GM21717 (cell line): ENCODE measurements at regions not wholly inside any gene's neighbourhood (a gene's known extent, or its start where the extent isn't known, plus 50 kb on each side); places are given as distances from the start of the nearest gene placed in this dataset.

Source experiments
- ATAC-seq: cut with Tn5 transposase; IDR thresholded peaks from one replicate; pipeline ENCODE4 v1.9.1; 2021; ENCODE audit warnings: mild to moderate bottlenecking, moderate library complexity; ENCODE audit not compliant: unreplicated experiment

DNA sequence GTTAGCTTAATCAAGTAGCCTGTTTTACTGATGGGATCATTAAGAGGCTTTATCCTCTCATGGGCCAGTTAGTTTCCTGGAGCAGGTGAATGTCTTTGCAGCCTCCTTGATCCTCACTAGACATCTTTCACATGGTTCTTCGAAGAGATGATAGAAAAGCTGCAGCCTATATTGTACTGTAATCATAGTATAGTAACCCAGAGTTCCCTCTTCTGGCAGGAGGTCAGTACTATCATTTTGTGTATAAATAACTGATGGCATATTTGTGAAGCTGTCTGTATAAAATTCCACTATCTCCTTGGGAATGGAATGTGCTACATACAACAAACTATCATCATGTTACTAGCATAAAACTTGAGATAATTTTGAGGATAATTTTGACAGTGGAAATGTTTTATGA lies 123.8 kb upstream of the PRPS1L1 start:
- ATAC-seq: no peak

DNA sequence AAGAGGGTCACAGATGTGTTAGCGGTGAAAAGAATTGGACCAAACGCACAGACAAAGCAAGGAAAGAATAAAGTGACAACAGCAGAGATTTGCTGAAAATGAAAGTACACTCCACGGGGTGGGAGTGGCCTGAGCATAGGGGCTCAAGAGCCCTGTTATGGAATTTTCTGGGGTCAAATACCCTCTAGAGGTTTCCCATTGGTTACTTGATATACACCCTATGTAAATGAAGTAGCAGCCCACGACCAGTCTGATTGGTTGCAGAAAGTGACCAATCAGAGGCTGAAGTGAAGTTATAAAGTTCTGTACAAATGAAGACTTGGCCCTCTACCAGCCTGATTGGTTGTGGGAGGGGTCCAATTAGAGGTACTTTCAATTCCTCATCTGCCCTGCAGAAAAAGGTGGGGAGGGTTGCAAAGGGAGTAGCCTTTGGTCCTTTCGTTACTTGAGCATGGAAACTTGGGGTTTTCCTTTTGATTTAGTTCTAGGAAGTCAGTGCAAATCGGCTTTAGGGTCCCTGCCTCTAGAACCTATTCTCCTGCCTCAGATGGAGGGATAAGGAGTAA lies 125.6 kb upstream of the PRPS1L1 start:
- ATAC-seq: no peak

DNA sequence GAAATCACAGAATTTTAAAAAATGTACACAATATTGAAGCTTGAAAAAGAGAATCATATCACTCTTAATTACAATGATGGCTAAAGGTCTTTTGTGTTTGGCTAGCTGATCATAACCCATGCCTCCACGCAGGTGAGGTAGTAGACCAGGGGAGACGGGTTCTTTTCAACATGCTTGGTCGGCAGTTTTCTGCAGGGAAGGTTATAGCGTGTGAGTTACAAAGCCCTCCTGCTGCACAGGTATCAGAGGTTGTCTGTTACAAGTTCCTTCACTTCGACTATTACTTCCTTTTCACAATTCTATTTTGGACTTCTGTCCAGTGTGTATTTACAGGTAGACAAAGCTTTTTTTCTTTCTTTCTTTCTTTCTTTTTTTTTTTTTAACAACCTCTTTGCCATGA lies 127.1 kb upstream of the PRPS1L1 start:
- ATAC-seq: no peak

DNA sequence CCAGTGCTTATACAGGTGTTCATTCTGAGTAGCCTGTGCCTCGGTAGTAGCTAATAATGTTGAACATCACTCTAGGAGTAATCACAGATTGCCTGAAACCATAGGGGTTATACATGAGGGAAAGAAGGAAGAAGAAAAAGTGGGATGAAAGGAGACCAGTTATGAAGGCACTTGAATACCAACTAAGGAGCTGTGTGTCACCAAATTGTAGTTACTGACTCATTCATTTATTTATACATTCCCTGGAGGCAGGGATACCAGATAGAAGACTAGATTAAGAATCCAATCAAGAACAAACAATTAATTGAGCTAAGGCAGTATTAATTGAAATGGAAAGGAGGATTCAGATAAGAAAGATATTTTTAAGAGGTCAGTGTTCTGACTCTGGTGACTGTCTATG lies 129.6 kb upstream of the PRPS1L1 start:
- no peak for ATAC-seq

DNA sequence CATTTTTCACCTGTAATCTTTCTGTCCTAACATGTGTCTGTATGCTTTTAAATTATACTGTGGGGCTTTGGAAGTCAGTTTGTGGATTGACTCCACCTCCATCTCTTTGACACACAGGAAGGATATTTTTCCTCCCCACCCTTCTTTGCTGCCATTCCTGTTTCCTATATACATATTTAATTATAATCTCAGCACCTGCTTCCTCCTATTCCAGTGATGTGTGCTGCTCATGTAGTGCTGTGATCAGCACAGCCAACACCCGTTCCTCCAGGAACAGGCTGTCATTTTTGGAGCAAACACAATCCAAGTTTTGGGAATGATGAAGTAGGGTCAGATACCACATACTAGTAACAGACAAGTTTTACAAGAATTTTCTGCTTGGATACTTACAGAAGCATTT lies 135.0 kb upstream of the PRPS1L1 start:
- no peak for ATAC-seq

DNA sequence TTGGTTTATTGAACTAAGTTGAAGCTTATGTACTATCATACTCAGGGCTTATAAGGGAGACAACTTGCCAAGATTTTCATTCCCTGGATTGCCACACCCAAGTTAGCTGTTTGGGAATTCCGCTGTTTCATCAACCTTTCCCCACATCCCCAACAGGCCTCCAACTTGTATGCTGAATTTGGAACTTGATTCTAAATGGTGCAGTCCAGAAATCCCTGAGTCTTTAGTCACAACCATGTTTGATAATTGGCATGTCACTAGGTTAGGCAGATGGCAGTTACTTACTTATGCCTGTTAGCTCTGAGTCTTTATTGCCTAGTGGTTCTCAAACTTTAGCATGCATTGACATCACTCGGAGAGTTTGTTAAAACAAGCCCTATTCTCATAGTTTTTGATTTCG lies 135.4 kb upstream of the PRPS1L1 start:
- ATAC-seq: no peak

DNA sequence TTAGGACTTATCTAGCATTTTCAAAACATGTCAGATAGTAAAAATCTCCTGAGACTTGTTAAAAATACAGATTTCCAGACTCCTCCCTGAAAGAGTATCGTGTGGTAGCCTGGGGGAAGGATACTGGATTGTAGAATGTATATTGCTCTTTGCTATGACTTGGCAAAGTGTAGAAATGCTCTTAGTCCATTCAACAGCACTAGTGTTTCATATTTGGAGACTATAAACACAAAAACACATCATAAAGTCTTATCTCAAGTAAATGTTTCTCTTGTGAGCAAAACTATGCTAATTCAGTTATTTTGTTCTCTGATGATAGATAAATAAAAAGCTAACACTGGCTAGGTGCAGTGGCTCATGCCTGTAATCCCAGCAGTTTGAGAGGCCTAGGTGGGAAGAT lies 137.5 kb upstream of the PRPS1L1 start:
- no peak for ATAC-seq

DNA sequence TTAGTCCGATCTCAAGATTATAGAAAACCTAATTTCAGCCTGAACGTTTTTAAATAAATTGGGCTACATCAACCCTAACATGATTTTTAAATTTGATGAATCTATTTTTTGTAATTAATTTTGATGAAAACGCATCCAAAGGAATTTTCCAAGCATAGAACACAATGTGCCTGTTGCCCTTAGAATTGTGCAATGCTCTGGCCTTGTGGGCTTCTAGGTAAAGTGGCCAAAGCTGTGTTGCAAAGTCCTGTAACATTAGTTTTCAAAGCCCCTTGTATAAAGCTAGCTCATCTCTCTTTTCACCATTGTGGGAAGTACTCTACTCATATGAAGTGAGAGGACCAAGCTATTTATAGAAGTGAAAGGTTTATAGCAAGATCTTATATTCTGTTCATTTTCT lies 138.4 kb upstream of the PRPS1L1 start:
- ATAC-seq: no peak

DNA sequence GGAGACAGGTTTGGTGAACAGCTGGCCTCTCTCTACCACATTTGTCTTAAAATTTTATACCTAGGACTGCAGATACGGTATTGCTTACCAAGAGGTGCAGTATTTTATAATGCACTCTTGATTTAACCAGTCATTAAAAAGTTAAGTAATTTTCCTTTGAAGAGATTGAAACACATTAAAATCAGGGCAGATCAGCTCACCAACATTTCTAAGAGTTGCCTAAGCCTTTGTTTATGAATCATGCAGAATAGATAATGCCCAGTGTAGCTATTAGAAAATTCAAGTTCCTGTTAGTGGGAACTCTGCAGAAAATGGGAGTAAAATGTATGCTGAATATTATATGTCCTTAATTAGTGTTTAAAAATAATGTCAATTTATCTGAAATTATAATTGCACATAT lies 140.2 kb upstream of the PRPS1L1 start:
- ATAC-seq: no peak

DNA sequence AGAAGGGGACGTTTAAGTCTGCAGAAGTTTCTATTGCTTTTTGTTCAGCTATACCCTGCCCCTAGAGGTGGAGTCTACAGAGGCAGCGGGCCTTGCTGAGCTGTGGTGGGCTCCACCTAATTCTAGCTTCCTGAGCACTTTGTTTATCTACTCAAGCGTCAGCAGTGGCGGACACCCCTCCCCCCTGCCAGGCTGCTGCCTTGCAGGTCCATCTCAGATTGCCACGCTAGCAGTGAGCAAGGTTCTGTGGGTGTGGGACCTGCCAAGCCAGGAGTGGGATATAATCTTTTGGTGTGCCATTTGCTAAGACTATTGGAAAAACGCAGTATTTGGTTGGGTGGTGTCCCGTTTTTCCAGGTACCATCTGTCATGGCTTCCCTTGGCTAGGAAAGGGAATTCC lies 147.3 kb upstream of the PRPS1L1 start:
- ATAC-seq: no peak

DNA sequence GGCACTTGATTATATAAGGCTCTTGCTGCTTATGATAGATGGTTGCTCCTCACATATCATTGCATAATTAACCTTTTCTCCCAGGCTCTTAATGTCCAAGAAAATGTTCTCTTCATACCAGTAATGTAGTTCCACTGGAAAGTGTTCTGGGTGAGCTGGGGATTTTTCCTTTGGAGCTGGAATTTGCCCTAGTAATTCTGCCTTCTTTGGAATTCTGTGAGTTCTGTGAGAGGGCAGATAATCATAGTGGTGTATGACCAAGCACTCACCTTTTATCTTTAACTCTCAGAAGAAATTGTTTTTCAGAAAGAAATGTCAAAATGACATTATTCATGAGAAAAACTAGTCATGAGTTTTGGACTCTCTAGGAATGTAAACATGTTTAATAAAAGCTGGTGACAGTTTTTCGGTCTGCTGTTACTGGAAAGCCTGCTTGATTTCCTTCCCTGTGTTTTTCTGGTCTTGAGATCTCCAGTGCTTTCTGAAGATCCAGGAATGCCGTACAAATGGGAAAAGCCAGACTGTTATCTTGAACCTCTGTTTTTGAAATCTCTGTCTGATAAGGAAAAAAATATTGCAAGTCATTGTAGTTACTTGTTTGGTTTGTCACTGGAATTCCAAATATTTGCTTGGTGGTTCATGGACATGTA lies 148.3 kb upstream of the PRPS1L1 start:
- ATAC-seq: no peak

DNA sequence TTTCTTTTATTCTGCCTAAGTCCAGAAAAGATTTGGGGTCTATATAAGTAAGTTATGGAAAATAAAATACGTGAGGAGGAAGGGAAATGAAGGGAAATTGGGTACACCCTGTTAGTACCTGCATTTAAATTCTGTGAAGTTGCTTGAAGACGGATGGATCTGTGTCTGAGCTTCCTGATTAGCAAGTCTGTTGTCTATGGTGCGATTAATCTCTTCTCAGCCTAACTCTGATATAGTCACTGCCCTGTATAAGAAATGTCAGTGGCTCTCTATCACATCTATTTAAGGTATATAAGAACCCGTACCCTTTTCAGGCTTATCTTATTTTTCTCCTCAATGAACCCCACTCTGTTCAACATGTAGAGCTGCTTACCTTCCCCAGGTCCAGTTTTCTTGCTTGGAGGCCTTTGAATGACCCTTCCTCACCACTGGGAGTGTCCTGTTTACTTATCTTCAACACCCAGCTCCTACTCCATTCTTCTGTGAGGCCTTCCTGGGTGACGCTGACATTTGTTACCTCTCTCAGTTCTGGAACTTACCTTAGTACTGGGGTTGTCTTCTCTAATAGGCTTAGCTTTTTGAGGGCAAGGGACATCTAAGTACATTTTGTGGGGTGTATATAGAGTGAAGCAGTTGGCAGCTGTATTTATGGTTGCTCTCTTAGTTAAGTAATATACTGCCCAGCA lies 149.6 kb upstream of the PRPS1L1 start:
- ATAC-seq: no peak

DNA sequence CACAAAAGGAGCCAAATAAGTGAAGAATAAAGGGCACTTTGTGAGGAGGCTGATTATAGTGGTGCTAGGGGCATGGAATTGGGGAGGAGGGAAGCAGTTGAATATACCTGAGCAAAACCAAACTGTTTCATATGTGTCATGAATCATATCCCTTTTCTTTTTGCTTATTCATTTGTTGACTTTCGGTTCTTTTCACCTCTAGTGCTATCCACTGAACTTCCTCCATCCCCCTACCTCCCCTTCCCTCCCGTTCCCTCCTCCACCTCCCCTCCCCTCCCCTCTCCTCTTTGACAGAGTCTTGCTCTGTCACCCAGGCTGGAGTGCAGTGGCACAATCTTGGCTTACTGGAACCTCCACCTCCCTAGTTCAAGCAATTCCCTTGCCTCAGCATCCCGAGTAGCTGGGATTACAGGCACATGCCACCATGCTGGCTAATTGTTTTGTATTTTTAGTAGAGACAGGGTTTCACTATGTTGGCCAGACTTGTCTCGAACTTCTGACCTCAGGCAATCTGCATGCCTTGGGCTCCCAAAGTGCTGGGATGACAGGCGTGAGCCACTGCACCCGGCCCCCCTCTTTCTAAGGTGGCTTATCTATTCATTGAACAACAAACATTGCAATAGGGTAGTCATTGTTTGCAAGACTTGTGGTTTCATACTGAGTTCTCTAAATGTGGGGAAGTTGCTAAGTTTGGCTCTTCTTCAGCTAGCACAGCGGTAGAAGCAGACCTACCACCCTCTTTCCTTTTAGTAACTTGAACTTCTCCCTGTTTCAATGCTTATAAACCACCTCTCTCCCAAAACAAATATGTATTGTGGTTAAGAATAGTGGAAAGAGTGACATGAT lies 150.4 kb upstream of the PRPS1L1 start:
- ATAC-seq: peak; percentile 91

DNA sequence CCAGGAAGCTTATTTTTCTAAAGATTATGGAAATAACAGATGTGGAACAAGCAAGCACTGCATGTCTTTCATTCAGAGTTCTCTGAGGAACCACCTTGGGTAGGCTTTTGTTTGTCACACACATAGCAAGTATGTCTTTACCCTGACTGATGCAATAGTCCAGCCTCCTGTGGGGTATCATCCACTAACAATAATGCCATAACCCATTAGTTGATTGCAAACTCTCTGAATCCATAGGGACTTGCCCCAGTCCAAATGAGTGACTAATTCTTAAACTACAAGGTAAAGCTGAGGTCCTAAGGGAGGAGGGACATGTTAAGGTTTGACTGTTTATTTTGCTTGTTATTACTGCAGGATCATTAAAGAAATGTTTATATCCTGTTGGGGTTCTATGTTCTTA lies 151.4 kb upstream of the PRPS1L1 start:
- no peak for ATAC-seq

DNA sequence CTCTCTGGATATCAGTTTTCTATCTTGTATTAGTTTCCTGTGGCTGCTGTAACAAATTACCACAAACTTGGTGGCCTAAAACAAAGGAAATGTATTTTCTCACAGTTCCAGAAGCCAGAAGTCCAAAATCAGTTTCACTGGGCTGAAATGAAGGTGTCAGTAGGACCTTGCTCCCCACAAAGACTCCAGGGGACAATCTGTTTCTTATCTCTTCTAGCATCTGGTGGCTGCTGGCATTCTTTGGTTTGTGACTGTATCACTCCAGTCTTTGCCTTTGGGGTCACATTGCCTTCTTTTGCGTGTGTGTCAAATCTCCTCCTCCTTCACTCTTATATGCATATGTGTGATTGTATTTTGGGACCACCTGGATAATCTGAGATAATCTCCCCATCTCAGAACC lies 153.0 kb upstream of the PRPS1L1 start:
- no peak for ATAC-seq

DNA sequence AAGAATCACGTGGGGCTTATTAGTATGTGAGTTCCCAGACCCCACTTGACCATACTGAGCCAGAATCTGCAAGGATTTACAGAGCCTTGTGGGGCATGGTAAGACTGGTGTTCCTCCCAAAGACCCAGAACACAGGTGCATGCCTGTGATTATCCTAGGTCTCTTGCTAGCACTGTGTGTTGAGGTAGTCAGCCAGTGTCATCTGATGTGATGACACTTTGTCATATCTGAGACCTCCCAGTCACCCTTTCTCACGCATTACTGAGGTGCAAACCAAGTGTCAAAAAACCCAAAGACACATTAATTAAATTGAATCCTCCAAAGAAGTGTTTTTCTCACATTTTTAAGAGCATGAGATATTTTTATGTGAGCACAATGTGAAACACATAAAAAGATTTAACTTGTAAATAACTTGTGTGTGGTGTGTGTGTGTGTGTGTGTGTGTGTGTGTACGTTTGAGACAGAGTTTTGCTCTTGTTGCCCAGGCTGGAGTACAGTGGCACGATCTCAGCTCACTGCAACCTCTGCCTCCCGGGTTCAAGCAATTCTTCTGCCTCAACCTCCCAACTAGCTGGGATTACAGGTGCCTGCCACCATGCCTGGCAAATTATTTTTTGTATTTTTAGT lies 162.0 kb upstream of the PRPS1L1 start:
- ATAC-seq: no peak

DNA sequence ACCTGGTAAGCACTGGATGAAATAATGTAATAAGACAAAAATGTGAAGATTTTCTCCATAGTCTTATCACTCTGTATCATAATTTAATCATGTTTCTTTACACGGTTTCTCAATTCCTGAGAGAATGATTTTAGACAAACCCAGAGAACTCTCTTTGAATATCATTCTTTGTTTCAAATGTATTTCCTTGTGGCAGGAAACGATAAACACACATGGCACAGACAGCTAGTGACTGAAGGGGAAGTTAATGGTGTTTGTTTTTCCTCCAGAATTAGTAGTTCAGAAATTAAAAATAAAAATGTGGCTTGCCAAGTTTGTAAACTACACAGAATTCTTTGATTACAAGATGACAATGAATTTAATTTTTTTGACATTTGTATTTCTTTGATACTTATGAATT lies 163.7 kb upstream of the PRPS1L1 start:
- no peak for ATAC-seq

DNA sequence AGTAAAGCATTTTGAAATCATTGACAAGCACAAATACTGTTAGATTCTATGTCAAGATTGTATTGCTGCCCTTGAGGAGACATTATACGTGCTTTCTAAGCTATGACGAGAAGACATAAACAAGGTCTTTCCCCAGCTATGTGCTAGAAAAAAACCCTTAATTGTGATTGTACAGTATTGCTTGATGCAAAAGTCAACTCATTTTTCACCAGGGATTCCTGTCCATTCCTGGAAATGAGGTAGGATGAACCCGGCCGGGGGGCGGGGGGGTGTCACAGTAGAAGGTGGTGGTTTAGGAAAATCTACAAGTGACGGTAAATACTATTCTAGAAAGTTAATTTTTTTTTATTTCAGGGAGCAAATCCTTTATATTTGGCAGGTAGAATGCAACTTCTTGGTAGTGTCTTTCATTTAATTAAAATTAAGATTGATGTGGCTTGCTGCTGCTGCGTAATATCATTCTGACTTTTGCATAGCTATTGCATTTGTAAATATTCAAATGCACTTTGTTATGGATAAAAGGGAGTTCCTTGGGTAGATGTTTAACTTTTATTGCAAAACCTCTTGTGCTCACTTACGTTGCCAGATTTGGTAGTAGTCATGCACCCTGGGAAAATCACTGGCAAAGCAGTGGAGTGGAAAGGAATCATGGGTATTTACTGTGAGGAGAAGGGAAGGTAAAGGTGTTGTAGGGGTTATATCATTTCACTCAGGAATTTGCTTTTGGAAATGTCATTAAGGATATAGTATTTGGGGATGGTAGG lies 164.4 kb upstream of the PRPS1L1 start:
- ATAC-seq: no peak

DNA sequence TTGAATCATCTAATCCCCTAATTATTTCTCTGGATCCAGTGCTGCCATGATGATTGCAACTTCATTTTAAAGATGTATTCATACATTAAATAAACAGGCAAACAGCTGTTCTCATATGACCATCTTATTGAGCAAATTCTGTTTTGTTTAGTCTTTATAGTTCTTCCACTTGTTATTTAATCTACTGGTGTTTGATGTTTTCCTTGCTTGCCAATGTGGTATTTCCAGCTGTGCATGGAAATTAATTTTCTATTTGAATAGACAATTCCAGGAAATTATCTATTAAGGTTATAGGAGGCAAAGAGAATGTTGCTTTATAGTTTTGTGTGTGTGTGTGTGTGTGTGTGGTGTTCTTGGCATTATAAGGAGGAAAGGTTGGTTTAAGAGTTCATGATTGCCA lies 167.0 kb upstream of the PRPS1L1 start:
- no peak for ATAC-seq

DNA sequence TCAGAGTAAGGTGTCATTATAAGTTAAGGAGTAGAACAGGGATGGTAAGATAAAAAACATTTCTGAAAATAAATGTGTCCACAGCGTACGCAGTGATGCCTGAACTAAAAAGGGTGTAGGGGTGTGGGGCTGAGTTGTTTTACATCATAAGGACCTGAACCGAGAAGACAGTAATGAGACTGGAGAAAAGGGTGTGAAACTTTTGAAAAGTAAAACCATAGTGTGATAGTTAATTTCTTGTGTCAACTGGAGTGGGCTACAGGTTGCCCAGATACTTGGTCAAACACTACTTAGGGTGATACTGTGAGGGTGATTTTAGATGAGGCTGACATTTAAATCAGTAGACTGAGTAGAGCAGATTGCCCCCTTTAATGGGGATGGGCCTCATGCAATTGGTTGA lies 169.0 kb upstream of the PRPS1L1 start:
- no peak for ATAC-seq

DNA sequence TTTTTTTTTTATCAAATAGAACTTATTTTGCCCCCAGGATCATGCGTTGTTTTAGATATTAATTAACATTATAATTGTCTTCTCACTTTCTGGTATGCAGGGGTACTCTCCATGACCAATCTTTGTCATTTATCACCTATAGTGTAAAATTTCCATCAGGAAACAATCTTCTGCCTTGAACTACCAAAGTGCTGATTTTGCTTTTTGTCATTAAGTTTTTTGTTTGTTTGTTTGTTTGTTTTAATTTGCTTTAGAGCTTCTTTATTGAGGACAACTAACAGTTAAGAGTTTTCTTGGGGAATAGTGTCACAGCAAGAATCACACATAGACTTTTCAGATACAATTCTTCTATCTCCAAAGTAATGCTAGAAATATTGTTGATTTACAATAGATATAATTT lies 171.2 kb upstream of the PRPS1L1 start:
- ATAC-seq: no peak
